IMR-90 (cell line): ENCODE measurements at regions not wholly inside any gene's neighbourhood (a gene's known extent, or its start where the extent isn't known, plus 50 kb on each side); places are given as distances from the start of the nearest gene placed in this dataset.

Experiments used
- ATAC-seq: fragments of 200-7000 bp; cut with Tn5 transposase; 2 replicates; pipeline ENCODE4 v1.9.1; 2020; ENCODE audit warnings: low read depth, mild to moderate bottlenecking, moderate library complexity
- BruUV-seq: library from RNA; stranded (reverse); fragments of 400-500 nt; replicated peaks from 2 replicates; lab custom pipeline; 2021; lab: Mats Ljungman, UMichigan
- CTCF ChIA-PET: fragments of 300-600 bp; formaldehyde crosslinking; extraction: SDS; loops from one replicate; lab custom pipeline; 2021; ENCODE audit warnings: antibody characterized with exemption; lab: Yijun Ruan, JAX
- POLR2A ChIA-PET: fragments of 300-600 bp; sonication (Branson Sonifier 250); formaldehyde crosslinking; loops from one replicate; lab custom pipeline; 2022; ENCODE audit warnings: antibody characterized with exemption; ENCODE audit not compliant: unreplicated experiment; lab: Charles Lee
- DNase-seq: peaks from one replicate; pipeline ENCODE4 v3.0.0; 2013
- H2AFZ ChIP-seq: replicated peaks from 2 replicates; pipeline ENCODE3; 2013; ENCODE audit warnings: low read length, mild to moderate bottlenecking; ENCODE audit not compliant: poor library complexity
- H2AK5ac ChIP-seq: 2 replicates; pipeline ENCODE4 v1.6.1; 2013; ENCODE audit warnings: low read depth, low read length, inconsistent platforms
- H2AK9ac ChIP-seq: replicated peaks from 2 replicates; pipeline ENCODE3; 2013; ENCODE audit warnings: mild to moderate bottlenecking, low read depth, low read length, moderate library complexity; ENCODE audit not compliant: poor library complexity
- H2BK120ac ChIP-seq: 2 replicates; pipeline ENCODE4 v1.6.1; 2013; ENCODE audit warnings: low read depth, low read length, inconsistent platforms
- H2BK15ac ChIP-seq: 3 replicates; pipeline ENCODE4 v1.6.1; 2013; ENCODE audit warnings: low read depth, low read length, inconsistent platforms
- H2BK20ac ChIP-seq: 2 replicates; pipeline ENCODE4 v1.6.1; 2013; ENCODE audit warnings: low read depth, mild to moderate bottlenecking, inconsistent platforms, low read length, moderate library complexity
- H2BK5ac ChIP-seq: 2 replicates; pipeline ENCODE4 v1.6.1; 2013; ENCODE audit warnings: mild to moderate bottlenecking, low read depth, low read length, inconsistent platforms; ENCODE audit not compliant: poor library complexity, severe bottlenecking
- H3K14ac ChIP-seq: replicated peaks from 2 replicates; pipeline ENCODE4 v1.6.1; 2013; ENCODE audit warnings: low read depth, low read length, inconsistent platforms
- H3K18ac ChIP-seq: 2 replicates; pipeline ENCODE4 v1.6.1; 2013; ENCODE audit warnings: low read depth, low read length, control low read depth
- H3K23ac ChIP-seq: 2 replicates; pipeline ENCODE4 v1.6.1; 2013; ENCODE audit warnings: low read depth, low read length, inconsistent platforms
- H3K27ac ChIP-seq: 2 replicates; pipeline ENCODE4 v1.5.1; 2013; ENCODE audit warnings: mild to moderate bottlenecking, control low read depth, low read length; ENCODE audit not compliant: insufficient read depth
- H3K27me3 ChIP-seq: 2 replicates; pipeline ENCODE4 v1.6.1; 2013; ENCODE audit warnings: low read length; ENCODE audit not compliant: control insufficient read depth, insufficient read depth
- H3K36me3 ChIP-seq: 2 replicates; pipeline ENCODE4 v1.6.1; 2013; ENCODE audit warnings: low read length, mixed read lengths; ENCODE audit not compliant: control insufficient read depth, insufficient read depth
- H3K4ac ChIP-seq: 2 replicates; pipeline ENCODE4 v1.6.1; 2013; ENCODE audit warnings: low read depth, low read length, inconsistent platforms
- H3K4me1 ChIP-seq: 2 replicates; pipeline ENCODE4 v1.6.1; 2013; ENCODE audit warnings: low read length, mixed read lengths; ENCODE audit not compliant: control insufficient read depth, insufficient read depth
- H3K4me2 ChIP-seq: 2 replicates; pipeline ENCODE4 v1.6.1; 2013; ENCODE audit warnings: low read depth, mild to moderate bottlenecking, control low read depth, low read length, moderate library complexity
- H3K4me3 ChIP-seq: 2 replicates; pipeline ENCODE4 v1.5.1; 2013; ENCODE audit warnings: low read depth, mild to moderate bottlenecking, control low read depth, low read length, moderate library complexity; ENCODE audit not compliant: insufficient read depth
- H3K56ac ChIP-seq: 2 replicates; pipeline ENCODE4 v1.6.1; 2013; ENCODE audit warnings: low read length, inconsistent platforms; ENCODE audit not compliant: insufficient read depth; ENCODE audit errors: extremely low read depth
- H3K79me1 ChIP-seq, 2 experiments: 2 replicates each; pipeline ENCODE4 v1.6.1; 2013; ENCODE audit warnings: low read length in 2 of 2, inconsistent platforms in 1 of 2, low read depth in 1 of 2
- H3K9ac ChIP-seq: 2 replicates; pipeline ENCODE4 v1.6.1; 2013; ENCODE audit warnings: low read depth, low read length, control low read depth
- H3K9me1 ChIP-seq: 2 replicates; pipeline ENCODE4 v1.6.1; 2013; ENCODE audit warnings: low read length, inconsistent platforms; ENCODE audit not compliant: insufficient read depth
- H3K9me3 ChIP-seq: 2 replicates; pipeline ENCODE4 v1.6.1; 2013; ENCODE audit warnings: low read length; ENCODE audit not compliant: control insufficient read depth, insufficient read depth
- H4K20me1 ChIP-seq: 2 replicates; pipeline ENCODE4 v1.6.1; 2013; ENCODE audit warnings: low read length, inconsistent platforms; ENCODE audit not compliant: insufficient read depth
- H4K5ac ChIP-seq: 2 replicates; pipeline ENCODE4 v1.6.1; 2013; ENCODE audit warnings: mild to moderate bottlenecking, low read depth, low read length, control low read depth
- H4K8ac ChIP-seq, 2 experiments: 2 replicates each; pipeline ENCODE4 v1.6.1; 2013; ENCODE audit warnings: low read depth in 2 of 2, low read length in 2 of 2, control low read depth in 1 of 2, inconsistent platforms in 1 of 2
- H4K91ac ChIP-seq: 2 replicates; pipeline ENCODE4 v1.6.1; 2013; ENCODE audit warnings: low read depth, low read length, inconsistent platforms; ENCODE audit not compliant: insufficient read depth
- CEBPB ChIP-seq: IDR thresholded peaks from 2 replicates; pipeline ENCODE4 v1.6.1; 2012; ENCODE audit warnings: low read depth, low read length, improper control_type of control experiment
- CHD1 ChIP-seq: IDR thresholded peaks from 2 replicates; pipeline ENCODE4 v1.6.1; 2012; ENCODE audit warnings: low read depth, low read length, improper control_type of control experiment
- MAFK ChIP-seq: IDR thresholded peaks from 2 replicates; pipeline ENCODE4 v1.6.1; 2012; ENCODE audit warnings: low read depth, low read length, improper control_type of control experiment
- MAZ ChIP-seq: IDR thresholded peaks from 2 replicates; pipeline ENCODE4 v1.6.1; 2012; ENCODE audit warnings: low read depth, mild to moderate bottlenecking, low read length, improper control_type of control experiment, moderate library complexity, borderline replicate concordance
- MXI1 ChIP-seq: IDR thresholded peaks from 2 replicates; pipeline ENCODE4 v1.6.1; 2012; ENCODE audit warnings: low read depth, mild to moderate bottlenecking, low read length, moderate library complexity, borderline replicate concordance
- POLR2A ChIP-seq: IDR thresholded peaks from 2 replicates; pipeline ENCODE4 v1.6.1; 2012; ENCODE audit warnings: mild to moderate bottlenecking, low read depth, low read length
- RAD21 ChIP-seq: IDR thresholded peaks from 2 replicates; pipeline ENCODE4 v1.6.1; 2012; ENCODE audit warnings: low read length, improper control_type of control experiment
- RFX5 ChIP-seq: IDR thresholded peaks from 2 replicates; pipeline ENCODE4 v1.8.0; 2012; ENCODE audit warnings: low read depth, mild to moderate bottlenecking, low read length, moderate library complexity
- WGBS, 2 experiments: methylation state at CpG; one replicate each; pipeline versions ENCODE4 v1.1.5 to v1.1.7; 2013; ENCODE audit warnings: missing lambda C conversion rate in 2 of 2; ENCODE audit not compliant: insufficient read length in 1 of 2; ENCODE audit errors: extremely low coverage in 2 of 2; 5-methylcytosine and 5-hydroxymethylcytosine counted together
- dilution Hi-C: fragments of 300-500 bp; cut with HindIII; formaldehyde crosslinking; loops from one replicate; pipeline ENCODE4 v1.14.3; 2018; ENCODE audit warnings: low sequenced_read_pairs; ENCODE audit not compliant: unreplicated experiment
- in situ Hi-C: fragments of 300-500 bp; cut with MboI; formaldehyde crosslinking; loops from 3 replicates; pipeline ENCODE4 v1.14.3; 2019; ENCODE audit warnings: low sequenced_read_pairs, inconsistent platforms, mixed read lengths
- intact Hi-C: fragments of 100-400 bp; cut with micrococcal nuclease; formaldehyde crosslinking; loops from 2 replicates; pipeline ENCODE4 v1.10.0; 2022
- TF ChIP-seq, protein P1 (sequence below): fragments of 150-350 bp; IDR thresholded peaks from 2 replicates; pipeline ENCODE4 v1.6.1; 2017; ENCODE audit warnings: mild to moderate bottlenecking, antibody characterized with exemption, low read length, low read depth

DNA sequence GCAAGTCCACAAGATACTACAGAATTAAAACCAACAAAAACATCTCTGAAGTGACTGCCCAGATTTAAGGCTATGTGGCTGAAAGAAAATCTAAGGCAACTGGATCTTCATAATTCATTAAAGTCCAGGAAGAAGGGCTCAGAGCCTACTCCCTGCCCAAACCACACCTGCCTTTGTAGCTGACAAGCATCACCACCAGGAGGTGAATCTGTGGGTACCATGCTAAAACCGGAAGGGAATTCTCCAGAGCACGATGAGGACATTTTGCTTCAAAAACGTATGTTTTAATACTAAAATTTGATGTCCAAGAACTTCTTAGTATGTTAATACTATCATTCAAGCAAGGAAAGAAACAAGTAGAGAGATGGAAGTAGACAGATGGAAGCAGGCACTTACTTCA, 495.9 kb upstream of the NECTIN3 start:
- peak overlapping the region; percentile 38 for H2AFZ ChIP-seq
- intact Hi-C loops (loop anchor here (5.0 to 10.0 kb wide), 2 partner anchors 239 to 497 kb away; partner anchors contain the start of gene NECTIN3), dilution Hi-C loops (no loop called here), in situ Hi-C loops (no loop called here)
- no CpG with 5 or more reads among the region's 3 CpGs for WGBS, 2 experiments
- H3K4me3 ChIP-seq = no peak overlapping the region
- peak overlapping the region; percentile 98 for H2BK20ac ChIP-seq
- H2AK5ac ChIP-seq = peak overlapping the region; percentile 92
- peak overlapping the region; percentile 99 for H4K5ac ChIP-seq
- ATAC-seq (no peak), DNase-seq (no peak)
- H3K27ac ChIP-seq = peak overlapping the region; percentile 72
- no peaks in the 10 kb centered on the region for H4K20me1 ChIP-seq
- H3K9me1 ChIP-seq = peaks cover 5% of the 10 kb centered on the region
- peak overlapping the region; percentile 93 for H4K91ac ChIP-seq
- POLR2A ChIA-PET = no interaction called here
- peak overlapping the region; percentile 99 for H2BK120ac ChIP-seq
- CTCF ChIA-PET = interaction anchor here (0.5 to 0.9 kb wide), 2 partner anchors 48 to 49 kb away, joined by 3 read pairs; no protein-coding TSS in a partner anchor
- peak overlapping the region; percentile 97 for H2BK15ac ChIP-seq
- no peaks in the 10 kb centered on the region for H3K9me3 ChIP-seq
- peak overlapping the region; percentile 85 for H3K14ac ChIP-seq
- H3K27me3 ChIP-seq = no peaks in the 10 kb centered on the region
- H3K9ac ChIP-seq = no peak overlapping the region
- H2BK5ac ChIP-seq = peak overlapping the region; percentile 87
- no peak overlapping the region for H3K4me2 ChIP-seq
- peak overlapping the region; percentile 97 for H3K4ac ChIP-seq
- H4K8ac ChIP-seq = peak overlapping the region; percentile 75 to 79; a peak in 3 of 4 replicates
- no peaks in the 10 kb centered on the region for H3K36me3 ChIP-seq
- H3K56ac ChIP-seq = peak overlapping the region; percentile 49; the same call in 1 of the 2 replicates
- peak overlapping the region; percentile 92 for H3K23ac ChIP-seq
- TF ChIP-seq MXI1 (no peak), POLR2A (no peak), RAD21 (no peak), RFX5 (no peak), MAFK (no peak), CEBPB (no peak), MAZ (no peak), CHD1 (no peak)
- TF ChIP-seq, protein P1, sequence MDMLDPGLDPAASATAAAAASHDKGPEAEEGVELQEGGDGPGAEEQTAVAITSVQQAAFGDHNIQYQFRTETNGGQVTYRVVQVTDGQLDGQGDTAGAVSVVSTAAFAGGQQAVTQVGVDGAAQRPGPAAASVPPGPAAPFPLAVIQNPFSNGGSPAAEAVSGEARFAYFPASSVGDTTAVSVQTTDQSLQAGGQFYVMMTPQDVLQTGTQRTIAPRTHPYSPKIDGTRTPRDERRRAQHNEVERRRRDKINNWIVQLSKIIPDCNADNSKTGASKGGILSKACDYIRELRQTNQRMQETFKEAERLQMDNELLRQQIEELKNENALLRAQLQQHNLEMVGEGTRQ = no peak
- 0 out of 4 replicates have a peak, but pooled peaks cover 0 to 4% of the 10 kb centered on the region in 2 experiments for H3K79me1 ChIP-seq
- H3K4me1 ChIP-seq = peaks cover 18% of the 10 kb centered on the region
- BruUV-seq = no TSS peak
- H2AK9ac ChIP-seq = no peak overlapping the region
- H3K18ac ChIP-seq = peak overlapping the region; percentile 99
